GM12892 (cell line): ENCODE measurements at regions not wholly inside any gene's neighbourhood (a gene's known extent, or its start where the extent isn't known, plus 50 kb on each side); places are given as distances from the start of the nearest gene placed in this dataset.
"Not testable (repeated sequence)": the region's sequence is repeated elsewhere in the genome, so short reads cannot be mapped to it uniquely, and the experiment has no call there.

Experiments
- DNase-seq: peaks from one replicate; pipeline ENCODE4 v3.0.0; 2011; ENCODE audit not compliant: insufficient read length
- FAIRE-seq: peaks from 2 replicates; lab custom pipeline; 2011; peaks lifted over from hg19 to GRCh38; lab: Jason Lieb, UNC
- POLR2A ChIP-seq: IDR thresholded peaks from 2 replicates; pipeline ENCODE4 v1.6.1; 2011; ENCODE audit warnings: low read depth, low read length, control low read depth
- POLR2AphosphoS5 ChIP-seq: IDR thresholded peaks from 2 replicates; pipeline ENCODE4 v1.6.1; 2011; ENCODE audit warnings: low read depth, low read length, control low read depth
- TAF1 ChIP-seq: IDR thresholded peaks from 2 replicates; pipeline ENCODE4 v1.6.1; 2011; ENCODE audit warnings: low read depth, mild to moderate bottlenecking, control low read depth, low read length, borderline replicate concordance

- TF ChIP-seq POLR2AphosphoS5, result no peak
- no peak for TF ChIP-seq POLR2A
- no peak for TF ChIP-seq TAF1
- no peak for FAIRE-seq
- no peak for DNase-seq
Measured at GRCh38 chr16:66042341-66042740, 324.1 kb upstream of the CDH5 start.

- DNase-seq (no peak), FAIRE-seq (no peak)
- TF ChIP-seq POLR2AphosphoS5, result no peak
- no peak for TF ChIP-seq TAF1
- TF ChIP-seq POLR2A, result no peak
Measured at GRCh38 chr16:66041907-66042306, 324.6 kb upstream of the CDH5 start.

GRCh38 chr16:66039793-66040192 is 326.7 kb upstream of the CDH5 start:
- FAIRE-seq (no peak), DNase-seq (no peak)
- TF ChIP-seq TAF1 (no peak), POLR2AphosphoS5 (no peak), POLR2A (no peak)

GRCh38 chr16:66036793-66037715 is 329.4 kb upstream of the CDH5 start:
- no peak for TF ChIP-seq POLR2AphosphoS5
- no peak for TF ChIP-seq TAF1
- TF ChIP-seq POLR2A, result no peak
- DNase-seq, result no peak
- no peak for FAIRE-seq

- no peak for TF ChIP-seq POLR2A
- TF ChIP-seq POLR2AphosphoS5, result no peak
- no peak for TF ChIP-seq TAF1
- FAIRE-seq, result no peak
- DNase-seq, result no peak
Measured at GRCh38 chr16:66036184-66036583, 330.3 kb upstream of the CDH5 start.

- FAIRE-seq, result no peak
- TF ChIP-seq TAF1 (no peak), POLR2A (no peak), POLR2AphosphoS5 (no peak)
- DNase-seq, result no peak
Measured at GRCh38 chr16:66035096-66035495, 331.4 kb upstream of the CDH5 start.

- TF ChIP-seq TAF1 (no peak), POLR2A (no peak), POLR2AphosphoS5 (no peak)
- no peak for DNase-seq
- no peak for FAIRE-seq
Measured at GRCh38 chr16:66032841-66033240, 333.6 kb upstream of the CDH5 start.

GRCh38 chr16:66030036-66030435 is 336.5 kb upstream of the CDH5 start:
- no peak for TF ChIP-seq TAF1
- no peak for TF ChIP-seq POLR2A
- no peak for TF ChIP-seq POLR2AphosphoS5
- FAIRE-seq (no peak), DNase-seq (no peak)

GRCh38 chr16:66028510-66029216 is 337.8 kb upstream of the CDH5 start:
- TF ChIP-seq TAF1, result no peak
- TF ChIP-seq POLR2AphosphoS5, result no peak
- TF ChIP-seq POLR2A, result no peak
- FAIRE-seq (no peak), DNase-seq (no peak)

GRCh38 chr16:66026787-66027330 is 339.6 kb upstream of the CDH5 start:
- FAIRE-seq, result no peak
- TF ChIP-seq POLR2A (no peak), POLR2AphosphoS5 (no peak)
- no peak for DNase-seq

GRCh38 chr16:66026211-66026610 is 340.3 kb upstream of the CDH5 start:
- TF ChIP-seq POLR2A (no peak), POLR2AphosphoS5 (no peak), TAF1 (no peak)
- FAIRE-seq, result no peak
- DNase-seq, result no peak

GRCh38 chr16:66025751-66026150 is 340.7 kb upstream of the CDH5 start:
- no peak for TF ChIP-seq POLR2A
- FAIRE-seq (no peak), DNase-seq (no peak)

GRCh38 chr16:66024567-66024966 is 341.9 kb upstream of the CDH5 start:
- FAIRE-seq, DNase-seq: not testable (repeated sequence)
